Suppressor macrophage (primary cell): ENCODE measurements at regions not wholly inside any gene's neighbourhood (a gene's known extent, or its start where the extent isn't known, plus 50 kb on each side); places are given as distances from the start of the nearest gene placed in this dataset.
"Not testable (repeated sequence)": the region's sequence is repeated elsewhere in the genome, so short reads cannot be mapped to it uniquely, and the experiment has no call there.

Experiments
- DNase-seq, 4 experiments: peaks; one replicate each; pipeline ENCODE4 v3.0.0-alpha.2; 2020 to 2022

DNA sequence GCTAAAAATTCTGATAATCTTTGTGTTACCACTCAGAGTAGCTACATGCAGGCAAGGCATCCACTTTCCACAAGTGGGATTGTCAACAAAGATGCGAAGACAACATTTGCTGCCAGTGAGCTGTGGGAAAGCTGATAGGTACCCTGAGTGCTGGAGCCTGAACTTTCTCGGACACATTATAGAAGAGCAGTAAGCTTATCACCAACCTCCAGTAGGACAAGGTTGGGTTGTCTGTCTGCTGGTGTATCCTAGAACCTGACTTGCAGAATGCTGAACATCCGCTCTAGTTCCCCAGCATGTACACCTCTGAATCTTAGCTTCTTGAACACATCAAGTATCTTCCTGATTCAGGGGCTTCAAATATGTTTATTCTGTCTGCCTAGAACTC lies 103.8 kb upstream of the PPM1H start:
- no peak for DNase-seq

- no peak for DNase-seq
These were observed 103.1 kb upstream of the PPM1H start for GRCh38 chr12:63037746-63038712.

- DNase-seq: no peak
These were observed 102.0 kb upstream of the PPM1H start for GRCh38 chr12:63036974-63037335.

- no peak for DNase-seq
These were observed 101.4 kb upstream of the PPM1H start for GRCh38 chr12:63036216-63036973.

- no peak for DNase-seq
These were observed 99.7 kb upstream of the PPM1H start for GRCh38 chr12:63034601-63035000.

DNA sequence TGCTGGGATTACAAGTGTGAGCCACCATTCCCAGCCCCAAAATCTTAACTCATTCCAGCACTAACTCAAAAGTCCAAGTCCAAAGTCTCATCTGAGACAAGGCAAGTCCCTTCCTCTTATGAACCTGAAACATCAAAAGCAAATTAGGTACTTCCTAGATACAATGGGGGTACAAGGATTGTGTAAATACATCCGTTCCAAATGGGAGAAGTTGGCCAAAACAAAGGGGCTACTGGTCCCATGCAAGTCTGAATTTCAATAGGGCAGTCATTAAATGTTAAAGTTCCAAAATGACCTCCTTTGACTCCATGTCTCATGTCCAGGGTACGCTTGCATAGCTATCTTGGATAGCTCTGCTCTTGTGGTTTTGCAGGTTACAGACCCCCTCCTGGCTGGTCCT lies 94.7 kb upstream of the PPM1H start:
- DNase-seq: no peak

GRCh38 chr12:63028951-63029350 lies 94.0 kb upstream of the PPM1H start:
- DNase-seq: no peak

DNA sequence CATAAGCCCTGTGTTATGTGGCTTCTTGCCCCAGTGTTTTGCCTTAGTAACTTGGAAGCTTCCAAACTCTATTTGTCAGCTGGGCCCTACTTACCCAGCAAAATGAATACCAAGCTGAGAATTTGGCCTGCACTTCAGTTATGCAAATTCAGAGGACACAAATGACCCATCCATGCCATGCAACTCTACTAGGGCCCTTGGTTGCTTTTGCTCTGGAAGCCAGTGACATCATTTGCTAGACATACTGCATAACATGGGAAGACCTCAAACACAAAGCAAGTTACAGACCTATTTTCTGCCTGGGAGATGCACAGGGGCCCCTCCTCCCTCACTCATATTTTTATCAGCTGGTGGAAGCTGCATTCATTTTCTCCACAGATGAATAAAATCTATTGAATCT lies 90.2 kb upstream of the PPM1H start:
- no peak for DNase-seq

GRCh38 chr12:63023926-63024325 lies 89.0 kb upstream of the PPM1H start:
- DNase-seq: no peak

DNA sequence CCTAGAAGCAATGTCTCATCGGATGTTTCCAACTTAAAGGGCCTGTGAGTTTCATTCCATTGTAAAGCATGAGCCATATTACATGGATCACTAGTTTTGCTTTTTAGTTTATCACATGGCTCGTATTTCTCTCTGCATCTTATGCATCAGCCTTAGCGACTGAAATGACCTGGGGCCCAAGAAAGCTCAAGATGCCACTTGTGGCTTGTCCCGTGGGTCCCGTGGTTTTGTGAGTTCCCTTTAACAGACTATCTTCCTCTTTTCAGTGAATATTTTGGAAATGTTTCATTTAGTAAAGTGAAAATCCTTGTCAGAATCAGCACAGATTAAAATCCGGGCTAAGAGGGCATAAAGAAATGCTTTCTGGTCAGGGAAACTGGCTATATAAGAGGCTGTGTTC lies 86.2 kb upstream of the PPM1H start:
- DNase-seq: peak; percentile 74 to 80 (median 78)

DNA sequence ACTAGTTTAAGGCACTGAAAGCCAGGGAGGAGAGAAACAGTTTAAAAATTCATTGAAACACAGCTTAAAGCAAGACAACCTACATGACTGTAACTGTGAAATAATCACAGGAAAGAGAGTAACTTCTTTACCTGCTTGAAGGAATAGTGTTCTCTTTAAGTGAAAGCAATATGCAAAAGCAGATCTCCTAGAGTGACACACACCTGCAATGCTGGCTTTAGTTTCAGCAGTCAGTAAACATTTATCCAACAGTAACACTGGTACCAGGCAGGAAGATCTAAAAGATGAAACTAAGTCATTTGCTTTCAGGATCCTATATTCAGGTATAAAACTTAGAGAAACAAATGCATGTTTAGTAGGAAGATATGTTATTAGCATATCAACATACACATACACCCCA lies 85.3 kb upstream of the PPM1H start:
- no peak for DNase-seq

- no peak for DNase-seq
These were observed 83.3 kb upstream of the PPM1H start for GRCh38 chr12:63018273-63018672.

DNA sequence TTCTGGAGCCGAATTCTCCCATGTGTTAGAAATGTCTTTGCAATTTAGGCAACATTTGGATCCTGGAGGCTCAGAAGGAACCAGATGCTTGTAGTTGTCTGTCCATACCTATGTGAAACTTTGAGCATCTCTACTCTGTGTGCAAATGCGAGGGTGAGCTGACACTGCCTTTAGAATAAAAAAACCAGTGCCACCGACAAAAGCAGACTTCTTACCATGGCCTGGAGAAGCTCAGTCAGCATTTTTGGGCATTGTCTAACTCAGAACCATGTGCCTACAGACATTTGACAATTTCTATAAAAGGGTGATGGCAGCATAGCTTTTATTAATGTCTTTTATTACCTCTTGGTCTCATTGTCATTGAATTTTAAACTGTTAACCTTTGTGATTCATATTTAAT lies 78.4 kb upstream of the PPM1H start:
- DNase-seq: no peak

DNA sequence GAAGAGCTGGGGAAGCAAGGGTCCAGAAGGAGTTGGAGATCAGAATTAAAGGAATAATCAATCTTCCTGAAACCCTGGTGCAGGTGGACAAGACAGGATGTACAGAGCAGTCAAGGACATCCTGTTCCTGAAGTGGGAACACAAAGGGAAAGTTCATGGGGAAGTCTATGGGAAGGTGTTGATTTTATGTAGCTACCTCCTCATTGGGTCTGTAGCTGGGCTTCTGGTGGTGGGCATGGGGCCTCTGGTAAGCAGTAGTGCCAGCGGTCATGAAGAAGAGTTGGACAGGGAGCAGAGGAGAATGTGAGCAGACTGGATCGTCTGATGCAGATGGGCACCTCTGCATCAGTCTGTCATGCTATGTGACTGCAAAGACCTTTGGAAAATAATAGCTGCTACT lies 75.7 kb upstream of the PPM1H start:
- DNase-seq: no peak

DNA sequence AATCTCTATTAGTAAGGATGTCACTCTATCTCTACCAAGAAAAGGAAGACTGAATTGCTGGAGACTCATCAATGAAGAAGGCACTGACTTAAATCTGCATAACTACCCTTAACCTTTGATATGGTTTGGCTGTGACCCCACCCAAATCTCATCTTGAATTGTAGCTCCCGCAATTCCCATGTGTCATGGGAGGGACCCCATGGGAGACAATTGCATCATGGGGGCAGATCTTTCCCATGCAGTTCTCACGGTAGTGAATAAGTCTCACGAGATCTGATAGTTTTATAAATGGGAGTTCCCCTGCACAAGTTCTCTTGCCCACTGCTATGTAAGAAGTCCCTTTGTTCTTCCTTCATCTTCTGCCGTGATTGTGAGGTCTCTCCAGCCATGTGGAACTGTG lies 73.4 kb upstream of the PPM1H start:
- no peak for DNase-seq

- no peak for DNase-seq
These were observed 72.8 kb upstream of the PPM1H start for GRCh38 chr12:63007726-63008125.

- peak in 1 of 4 experiments; percentile 7 for DNase-seq
These were observed 71.6 kb upstream of the PPM1H start for GRCh38 chr12:63006536-63006935.

DNA sequence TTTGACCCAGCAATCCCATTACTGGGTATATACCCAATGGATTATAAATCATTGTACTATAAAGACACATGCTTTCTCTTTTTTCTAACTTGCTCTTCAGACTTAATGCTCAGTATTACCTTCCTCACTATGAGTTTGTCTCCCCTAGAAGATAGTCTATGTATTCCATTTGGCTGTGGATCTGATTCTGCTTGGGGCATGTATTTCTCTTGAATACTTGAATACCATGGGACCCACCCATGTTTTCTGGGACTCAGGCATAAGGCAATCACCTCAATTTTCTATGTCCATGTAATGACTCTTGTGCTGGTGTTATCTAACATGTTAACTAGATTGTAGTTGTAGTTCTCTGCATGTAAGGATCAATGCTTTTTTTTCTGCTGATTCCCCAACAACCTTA lies 70.4 kb upstream of the PPM1H start:
- DNase-seq: no peak

- no peak for DNase-seq
These were observed 68.4 kb upstream of the PPM1H start for GRCh38 chr12:63003223-63003819.

DNA sequence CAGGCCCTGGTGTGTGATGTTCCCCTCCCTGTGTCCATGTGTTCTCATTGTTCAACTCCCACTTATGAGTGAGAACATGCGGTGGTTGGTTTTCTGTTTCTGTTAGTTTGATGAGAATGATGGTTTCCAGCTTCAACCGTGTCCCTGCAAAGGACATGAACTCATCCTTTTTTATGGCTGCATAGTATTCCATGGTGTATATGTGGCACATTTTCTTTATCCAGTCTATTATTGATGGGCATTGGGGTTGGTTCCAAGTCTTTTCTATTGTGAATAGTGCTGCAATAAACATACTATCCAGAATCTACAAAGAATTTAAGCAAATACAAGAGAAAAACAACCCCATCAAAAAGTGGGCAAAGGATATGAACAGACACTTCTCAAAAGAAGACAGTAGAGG lies 67.1 kb upstream of the PPM1H start:
- DNase-seq: not testable (repeated sequence)

DNA sequence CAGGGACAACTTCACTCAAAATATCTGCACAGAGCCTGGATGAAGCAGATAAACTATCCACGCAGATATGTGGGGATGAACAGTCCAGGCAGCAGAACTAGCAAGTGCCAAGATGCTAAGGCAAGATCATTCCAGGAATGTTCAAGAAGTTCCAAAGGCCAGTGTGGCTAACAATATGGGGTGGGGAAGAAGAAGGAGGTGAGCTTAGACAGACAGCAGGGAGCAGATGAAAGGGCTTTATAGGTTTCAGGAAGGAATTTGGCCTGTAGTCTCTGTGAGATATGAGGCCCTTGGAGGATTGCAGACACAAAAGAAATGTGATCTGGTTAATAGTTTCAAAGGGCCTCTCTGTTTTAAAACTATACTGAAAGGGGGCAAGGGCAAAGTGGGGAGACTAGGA lies 63.5 kb upstream of the PPM1H start:
- no peak for DNase-seq

GRCh38 chr12:62995097-62995496 lies 60.1 kb upstream of the PPM1H start:
- no peak for DNase-seq

GRCh38 chr12:62986844-62987243 lies 51.9 kb upstream of the PPM1H start:
- no peak for DNase-seq
